MM.1S (cell line): ENCODE measurements at regions not wholly inside any gene's neighbourhood (a gene's known extent, or its start where the extent isn't known, plus 50 kb on each side); places are given as distances from the start of the nearest gene placed in this dataset.
"Not testable (repeated sequence)": the region's sequence is repeated elsewhere in the genome, so short reads cannot be mapped to it uniquely, and the experiment has no call there.

Experiments used
- DNase-seq: peaks from one replicate; pipeline ENCODE4 v3.0.0-alpha.2; 2015
- H2AFZ ChIP-seq: fragments of 300-600 bp; sonication (generic); 2 replicates; pipeline ENCODE4 v1.6.0; 2016; ENCODE audit warnings: antibody characterized with exemption, low read length
- H3F3A ChIP-seq: fragments of 300-600 bp; sonication (generic); 2 replicates; pipeline ENCODE4 v1.6.1; 2016; ENCODE audit warnings: mild to moderate bottlenecking, antibody characterized with exemption, low read length, moderate library complexity, mixed read lengths; ENCODE audit not compliant: insufficient read depth
- H3K27ac ChIP-seq: fragments of 300-600 bp; sonication (generic); 2 replicates; pipeline ENCODE4 v1.5.1; 2016; ENCODE audit warnings: mild to moderate bottlenecking, low read length
- H3K27me3 ChIP-seq: fragments of 300-600 bp; sonication (generic); replicated peaks from 2 replicates; pipeline ENCODE4 v1.6.0; 2016; ENCODE audit warnings: low read length; ENCODE audit not compliant: insufficient read depth
- H3K36me3 ChIP-seq: fragments of 300-600 bp; sonication (generic); replicated peaks from 2 replicates; pipeline ENCODE4 v1.6.1; 2016; ENCODE audit warnings: mild to moderate bottlenecking, low read length, mixed read lengths; ENCODE audit not compliant: insufficient read depth
- H3K4me1 ChIP-seq: fragments of 300-600 bp; sonication (generic); 2 replicates; pipeline ENCODE4 v1.6.1; 2016; ENCODE audit warnings: low read length, mixed read lengths
- H3K4me2 ChIP-seq: fragments of 300-600 bp; sonication (generic); 2 replicates; pipeline ENCODE4 v1.6.0; 2016; ENCODE audit warnings: low read depth, low read length
- H3K4me3 ChIP-seq: fragments of 300-600 bp; sonication (generic); 2 replicates; pipeline ENCODE4 v1.5.1; 2016; ENCODE audit warnings: low read length, mixed read lengths
- H3K79me2 ChIP-seq: fragments of 300-600 bp; sonication (generic); 2 replicates; pipeline ENCODE4 v1.6.1; 2016; ENCODE audit warnings: mixed run types, low read length, mixed read lengths
- H3K9ac ChIP-seq: fragments of 300-600 bp; sonication (generic); 2 replicates; pipeline ENCODE4 v1.6.1; 2016; ENCODE audit warnings: low read length, mixed read lengths
- H3K9me2 ChIP-seq: fragments of 300-600 bp; sonication (generic); replicated peaks from 2 replicates; pipeline ENCODE4 v1.6.1; 2016; ENCODE audit warnings: mild to moderate bottlenecking, low read length, mixed read lengths; ENCODE audit not compliant: insufficient read depth
- H3K9me3 ChIP-seq: fragments of 300-600 bp; sonication (generic); replicated peaks from 2 replicates; pipeline ENCODE4 v1.6.1; 2016; ENCODE audit warnings: mild to moderate bottlenecking, low read length, mixed read lengths; ENCODE audit not compliant: insufficient read depth
- H4K20me1 ChIP-seq: fragments of 300-600 bp; sonication (generic); 2 replicates; pipeline ENCODE4 v1.6.1; 2016; ENCODE audit warnings: mild to moderate bottlenecking, low read length, moderate library complexity, mixed read lengths; ENCODE audit not compliant: insufficient read depth
- CTCF ChIP-seq: fragments of 300-600 bp; sonication (generic); IDR thresholded peaks from 2 replicates; pipeline ENCODE4 v1.5.1; 2016; ENCODE audit warnings: antibody characterized with exemption, low read length, mixed read lengths
- EZH2 ChIP-seq: fragments of 300-600 bp; sonication (generic); optimal IDR thresholded peaks from 2 replicates; pipeline ENCODE3; 2017; ENCODE audit warnings: low read depth, mild to moderate bottlenecking, antibody characterized with exemption, low read length, mixed read lengths
- EZH2phosphoT487 ChIP-seq: fragments of 300-600 bp; sonication (generic); IDR thresholded peaks from 2 replicates; pipeline ENCODE4 v1.6.1; 2018; ENCODE audit warnings: antibody characterized with exemption, low read length

- H3K27ac ChIP-seq: no peak overlapping the region
Measured at GRCh38 chr4:38387819-38388218, 276.2 kb upstream of the KLF3 start.

GRCh38 chr4:38388907-38389306, 275.1 kb upstream of the KLF3 start:
- not testable (repeated sequence) for H3K27ac ChIP-seq, H3K4me1 ChIP-seq, H3K4me2 ChIP-seq, H3K9me2 ChIP-seq, H3K79me2 ChIP-seq, H3K9me3 ChIP-seq, DNase-seq, H4K20me1 ChIP-seq, H3K36me3 ChIP-seq, H3K4me3 ChIP-seq, H3F3A ChIP-seq, H3K27me3 ChIP-seq, H2AFZ ChIP-seq, H3K9ac ChIP-seq

More at GRCh38 chr4:38387819-38388218, 276.2 kb upstream of the KLF3 start:
- H2AFZ ChIP-seq: no peak overlapping the region
- TF ChIP-seq CTCF: no peak
- TF ChIP-seq EZH2phosphoT487: no peak
- no peak for TF ChIP-seq EZH2
- no peaks in the 10 kb centered on the region for H4K20me1 ChIP-seq
- no peaks in the 10 kb centered on the region for H3K79me2 ChIP-seq
- no peaks in the 10 kb centered on the region for H3F3A ChIP-seq
- H3K4me3 ChIP-seq: no peak overlapping the region
- DNase-seq: no peak
- no peak overlapping the region for H3K9ac ChIP-seq
- no peak overlapping the region for H3K4me2 ChIP-seq
- H3K4me1 ChIP-seq: no peaks in the 10 kb centered on the region
- H3K27me3 ChIP-seq: no peaks in the 10 kb centered on the region
- no peaks in the 10 kb centered on the region for H3K36me3 ChIP-seq
- no peaks in the 10 kb centered on the region for H3K9me2 ChIP-seq
- no peaks in the 10 kb centered on the region for H3K9me3 ChIP-seq

GRCh38 chr4:38390969-38391545, 272.9 kb upstream of the KLF3 start:
- no peak overlapping the region for H3K27ac ChIP-seq
- H2AFZ ChIP-seq: no peak overlapping the region
- H3K4me1 ChIP-seq: no peaks in the 10 kb centered on the region
- no peak overlapping the region for H3K4me2 ChIP-seq
- no peak overlapping the region for H3K9ac ChIP-seq
- H3K9me3 ChIP-seq: no peaks in the 10 kb centered on the region
- no peaks in the 10 kb centered on the region for H3K79me2 ChIP-seq
- DNase-seq: no peak
- no peaks in the 10 kb centered on the region for H4K20me1 ChIP-seq
- H3K36me3 ChIP-seq: no peaks in the 10 kb centered on the region
- H3K4me3 ChIP-seq: no peak overlapping the region
- TF ChIP-seq EZH2phosphoT487: no peak
- TF ChIP-seq EZH2: no peak
- TF ChIP-seq CTCF: no peak
- no peaks in the 10 kb centered on the region for H3F3A ChIP-seq
- no peaks in the 10 kb centered on the region for H3K27me3 ChIP-seq
- no peaks in the 10 kb centered on the region for H3K9me2 ChIP-seq

- no peak for DNase-seq
- no peaks in the 10 kb centered on the region for H3K36me3 ChIP-seq
- no peaks in the 10 kb centered on the region for H3K9me3 ChIP-seq
- no peak overlapping the region for H3K27ac ChIP-seq
- H3K4me3 ChIP-seq: no peak overlapping the region
- no peaks in the 10 kb centered on the region for H3K27me3 ChIP-seq
- no peaks in the 10 kb centered on the region for H3K9me2 ChIP-seq
- H4K20me1 ChIP-seq: no peaks in the 10 kb centered on the region
- no peaks in the 10 kb centered on the region for H3K79me2 ChIP-seq
- TF ChIP-seq EZH2 (no peak), EZH2phosphoT487 (no peak), CTCF (no peak)
- H3K4me2 ChIP-seq: no peak overlapping the region
- H3K9ac ChIP-seq: no peak overlapping the region
- no peaks in the 10 kb centered on the region for H3F3A ChIP-seq
- no peak overlapping the region for H2AFZ ChIP-seq
- no peaks in the 10 kb centered on the region for H3K4me1 ChIP-seq
Measured at GRCh38 chr4:38392223-38392855, 271.7 kb upstream of the KLF3 start.
